Adrenal gland (tissue), 9 donors: ENCODE measurements at regions not wholly inside any gene's neighbourhood (a gene's known extent, or its start where the extent isn't known, plus 50 kb on each side); places are given as distances from the start of the nearest gene placed in this dataset.

ENCODE experiments used
- DNase-seq, 7 donors: peaks; one replicate each; pipeline ENCODE4 v3.0.0-alpha.2; 2019 to 2020
- H3K27ac ChIP-seq, 5 donors: fragments of 200-600 bp; sonication (generic) in 4 of 5; 1 replicate in 3 of 5; 2 replicates in 2 of 5; pipeline versions ENCODE4 v1.5.1 to v1.8.0; 2016 to 2020; ENCODE audit warnings: mild to moderate bottlenecking in 1 of 5
- H3K27me3 ChIP-seq: fragments of 200-600 bp; 2 replicates; pipeline ENCODE4 v1.8.0; 2021
- H3K36me3 ChIP-seq, 2 donors: fragments of 200-600 bp; replicated peaks in 1 of 2; 1 replicate in 1 of 2; 2 replicates in 1 of 2; pipeline versions ENCODE4 v1.5.1 to v1.8.0; 2018 to 2022
- H3K4me1 ChIP-seq, 2 donors: fragments of 200-600 bp; replicated peaks in 1 of 2; 1 replicate in 1 of 2; 2 replicates in 1 of 2; pipeline versions ENCODE4 v1.5.1 to v1.8.0; 2018 to 2021
- H3K4me3 ChIP-seq, 4 donors: fragments of 200-600 bp; sonication (generic) in 3 of 4; one replicate each; pipeline ENCODE4 v1.5.1; 2016 to 2018
- H3K9me3 ChIP-seq, 3 donors: fragments of 200-600 bp; sonication (generic) in 1 of 3; replicated peaks in 1 of 3; 1 replicate in 2 of 3; 2 replicates in 1 of 3; pipeline versions ENCODE4 v1.5.1 to v1.8.0; 2016 to 2021
- CTCF ChIP-seq, 6 experiments: fragments of 450-650 bp in 4 of 6; fragments of 200-600 bp in 2 of 6; sonication (generic) in 1 of 6; IDR thresholded peaks; 1 replicate in 5 of 6; 2 replicates in 1 of 6; pipeline versions ENCODE4 v1.5.1 to v1.8.0; 2016 to 2021; ENCODE audit warnings: antibody characterized with exemption in 6 of 6, mild to moderate bottlenecking in 2 of 6, moderate library complexity in 1 of 6
- POLR2A ChIP-seq, 2 donors: fragments of 450-650 bp; IDR thresholded peaks; one replicate each; pipeline ENCODE4 v1.6.1; 2017; ENCODE audit warnings: antibody characterized with exemption in 2 of 2, mild to moderate bottlenecking in 2 of 2, moderate library complexity in 1 of 2
- WGBS, 4 donors: extraction: QIAGEN DNeasy Blood & Tissue Kit in 2 of 4; methylation state at CpG; one replicate each; pipeline versions ENCODE4 v1.1.5 to v1.1.7; 2013 to 2017; 5-methylcytosine and 5-hydroxymethylcytosine counted together
- intact Hi-C, 2 donors: fragments of 100-400 bp; cut with DNase I; formaldehyde crosslinking; loops; one replicate each; pipeline versions ENCODE4 v1.14.1 to v1.15.0; 2022 to 2023
- donor health status: healthy with polysubstance abuse.
- donor health status: Bipolar disorder and iron deficiency.
- donor health status: DM: yes; HTN: yes; CAD: no.
- donor health status: DM: no; HTN: no; CAD: no.
- donor health status: DM: no; HTN: no; CAD: no.

- Histone ChIP-seq H3K4me1 (peaks cover 0 to 3% of the 10 kb centered on the region in 2 donors), H3K27ac (no peak overlapping the region), H3K9me3 (no peaks in the 10 kb centered on the region), H3K36me3 (no peaks in the 10 kb centered on the region), H3K27me3 (peaks cover 25% of the 10 kb centered on the region), H3K4me3 (no peak overlapping the region)
- intact Hi-C loops, result no loop called here
- no peak for DNase-seq
- TF ChIP-seq POLR2A (IDR thresholded peaks at IDR 0.05) (no peak), CTCF (IDR thresholded peaks at IDR 0.05) (no peak)
- WGBS, 4 donors, result 23 to 28% (median 27%) methylated on average over 8 to 10 of the region's 10 CpGs
Measured at GRCh38 chr11:69983897-69984438, 94.1 kb upstream of the ANO1 start.

- intact Hi-C loops, result no loop called here
- Histone ChIP-seq H3K27ac (no peak overlapping the region), H3K36me3 (no peaks in the 10 kb centered on the region), H3K27me3 (peaks cover 25% of the 10 kb centered on the region), H3K9me3 (no peaks in the 10 kb centered on the region), H3K4me1 (peaks cover 0 to 3% of the 10 kb centered on the region in 2 donors), H3K4me3 (no peak overlapping the region)
- WGBS, 4 donors, result 18 to 33% (median 25%) methylated on average over 16 to 24 of the region's 24 CpGs
- no peak for TF ChIP-seq CTCF (IDR thresholded peaks at IDR 0.05)
- no peak for TF ChIP-seq POLR2A (IDR thresholded peaks at IDR 0.05)
- no peak for DNase-seq
Measured at GRCh38 chr11:69984457-69985261, 93.5 kb upstream of the ANO1 start.

DNA sequence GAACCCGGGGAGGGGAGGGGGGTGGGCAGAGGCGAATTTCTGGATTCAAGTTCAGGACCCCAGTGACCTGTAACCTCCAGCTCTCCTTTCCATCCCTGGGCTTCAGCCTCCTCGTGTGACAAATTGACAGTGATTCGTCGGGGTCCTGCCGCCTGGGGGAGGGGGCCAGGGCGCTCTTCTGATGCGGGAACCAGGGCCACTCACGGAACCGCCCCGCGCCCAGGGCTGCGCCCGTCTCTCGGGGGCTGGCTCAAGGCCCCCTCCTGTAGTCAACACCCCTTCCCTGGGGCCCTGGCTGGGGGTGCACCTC is 92.8 kb upstream of the ANO1 start:
- Histone ChIP-seq H3K36me3 (no peaks in the 10 kb centered on the region), H3K9me3 (no peaks in the 10 kb centered on the region), H3K4me3 (peak overlapping the region in 1 of 4 donors; percentile 45), H3K27ac (no peak overlapping the region), H3K27me3 (peaks cover 25% of the 10 kb centered on the region), H3K4me1 (peaks cover 0 to 3% of the 10 kb centered on the region in 2 donors)
- no peak for DNase-seq
- no peak for TF ChIP-seq CTCF (IDR thresholded peaks at IDR 0.05)
- TF ChIP-seq POLR2A (IDR thresholded peaks at IDR 0.05), result no peak
- WGBS, 4 donors, result 0 to 5% (median 1%) methylated on average over 1 to 15 of the region's 15 CpGs
- intact Hi-C loops, result no loop called here

DNA sequence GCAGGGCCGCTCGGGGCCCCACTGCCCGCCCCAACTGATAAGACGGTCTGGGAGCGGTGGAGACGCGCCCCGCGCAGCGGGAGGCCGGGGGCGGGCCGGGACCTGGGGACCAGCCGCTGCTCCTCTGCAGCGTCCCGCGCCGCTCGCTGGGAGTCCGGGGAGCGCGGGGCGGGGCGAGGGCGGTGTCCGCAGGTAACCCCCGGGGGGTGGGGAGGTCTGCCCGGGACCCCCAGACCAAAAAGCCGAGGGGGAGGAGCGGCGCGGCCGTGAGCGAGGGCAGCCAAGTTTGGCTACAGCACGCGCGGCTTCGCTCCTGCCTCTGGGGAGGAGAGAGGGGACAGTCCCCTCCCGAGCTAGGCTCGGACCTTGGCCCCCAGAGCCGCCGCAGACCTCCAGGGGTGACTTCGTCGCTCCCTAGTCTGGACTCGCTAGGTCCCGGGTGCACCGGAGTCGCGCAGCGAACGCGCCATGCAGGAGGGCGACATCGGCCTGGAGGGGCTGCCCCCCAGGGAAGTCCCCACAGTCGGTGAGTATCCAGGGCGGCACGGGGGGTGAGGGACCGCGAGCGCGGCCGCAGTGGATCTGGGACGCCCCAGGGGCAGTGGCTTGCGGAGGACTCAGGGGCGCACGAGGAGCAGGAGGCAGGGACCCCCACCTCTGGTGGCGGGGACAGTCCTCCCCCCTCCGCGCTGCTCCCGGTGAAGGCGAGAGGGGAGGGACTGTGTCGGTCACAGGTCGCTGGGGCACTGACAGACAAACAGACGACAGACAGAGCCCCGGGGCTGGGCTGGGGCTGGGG is 92.3 kb upstream of the ANO1 start:
- Histone ChIP-seq H3K36me3 (no peaks in the 10 kb centered on the region), H3K27me3 (peaks cover 25% of the 10 kb centered on the region), H3K4me3 (peak overlapping the region in 1 of 4 donors; percentile 45), H3K9me3 (no peaks in the 10 kb centered on the region), H3K27ac (peak overlapping the region in 1 of 5 donors; percentile 32), H3K4me1 (peaks cover 0 to 3% of the 10 kb centered on the region in 2 donors)
- intact Hi-C loops, result no loop called here
- WGBS, 4 donors, result 0 to 5% (median 3%) methylated on average over 2 to 75 of the region's 75 CpGs
- TF ChIP-seq CTCF (IDR thresholded peaks at IDR 0.05) (no peak), POLR2A (IDR thresholded peaks at IDR 0.05) (no peak)
- DNase-seq, result no peak
